Breast epithelium (tissue), 4 donors: ENCODE measurements at regions not wholly inside any gene's neighbourhood (a gene's known extent, or its start where the extent isn't known, plus 50 kb on each side); places are given as distances from the start of the nearest gene placed in this dataset.
A peak's percentile ranks its signal among the peaks of the same experiment; 100 is the strongest.

Source experiments
- DNase-seq, 2 donors: peaks; one replicate each; pipeline ENCODE4 v3.0.0-alpha.2; 2019; ENCODE audit warnings: low spot score in 2 of 2
- H3K27ac ChIP-seq, 2 donors: fragments of 200-600 bp; sonication (generic) in 1 of 2; one replicate each; pipeline ENCODE4 v1.5.1; 2016 to 2019; ENCODE audit warnings: mild to moderate bottlenecking in 1 of 2
- H3K27me3 ChIP-seq, 2 donors: fragments of 200-600 bp; sonication (generic) in 1 of 2; one replicate each; pipeline versions ENCODE4 v1.5.1 to v1.6.0; 2017 to 2019; ENCODE audit warnings: control low read depth in 1 of 2, mild to moderate bottlenecking in 1 of 2
- H3K36me3 ChIP-seq: fragments of 200-600 bp; one replicate; pipeline ENCODE4 v1.5.1; 2019
- H3K4me1 ChIP-seq, 2 donors: fragments of 200-600 bp; sonication (generic); one replicate each; pipeline ENCODE4 v1.5.1; 2016 to 2019; ENCODE audit warnings: control low read depth in 1 of 2
- H3K4me3 ChIP-seq, 3 donors: fragments of 200-600 bp; sonication (generic); 1 replicate in 2 of 3; 2 replicates in 1 of 3; pipeline ENCODE4 v1.5.1; 2016 to 2019; ENCODE audit warnings: mild to moderate bottlenecking in 3 of 3, moderate library complexity in 2 of 3
- H3K9me3 ChIP-seq, 2 donors: fragments of 200-600 bp; sonication (generic) in 1 of 2; one replicate each; pipeline ENCODE4 v1.5.1; 2016 to 2019; ENCODE audit warnings: control low read depth in 1 of 2
- POLR2A ChIP-seq: fragments of 450-650 bp; IDR thresholded peaks from one replicate; pipeline ENCODE4 v1.6.1; 2016; ENCODE audit warnings: antibody characterized with exemption, mild to moderate bottlenecking, moderate library complexity
- POLR2AphosphoS5 ChIP-seq, 3 donors: sonication (generic); formaldehyde crosslinking; IDR thresholded peaks; one replicate each; pipeline ENCODE4 v1.6.1; 2017; ENCODE audit warnings: antibody characterized with exemption in 3 of 3
- intact Hi-C: fragments of 100-400 bp; cut with DNase I; formaldehyde crosslinking; loops from one replicate; pipeline ENCODE4 v1.15.1; 2023; ENCODE audit warnings: low total_unique reads
- TF ChIP-seq, protein P1 (sequence below), 3 donors: fragments of 450-650 bp; IDR thresholded peaks; one replicate each; pipeline ENCODE4 v1.5.1; 2016 to 2017; ENCODE audit warnings: antibody characterized with exemption in 3 of 3, mild to moderate bottlenecking in 3 of 3, moderate library complexity in 3 of 3

DNA sequence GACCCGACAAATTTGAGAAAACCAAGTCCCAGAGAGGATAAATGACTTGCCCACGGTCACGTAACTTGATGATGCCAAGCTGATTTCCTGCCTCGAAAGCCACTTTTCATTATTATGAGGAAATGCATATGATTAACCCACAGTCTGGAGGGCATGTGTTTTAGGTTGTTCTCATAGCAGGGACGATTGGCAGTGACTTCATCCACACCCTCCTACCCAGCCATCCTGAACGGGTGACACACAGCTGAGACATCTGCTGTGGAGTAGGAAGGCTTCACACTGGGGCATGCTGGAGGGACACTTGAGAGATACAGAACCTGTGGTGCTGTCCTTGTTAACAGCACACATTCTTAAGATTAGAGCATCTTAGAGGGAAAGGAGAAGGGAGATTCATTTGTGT lies 65.4 kb upstream of the WDFY2 start:
- no peaks in the 10 kb centered on the region for H3K36me3 ChIP-seq
- TF ChIP-seq, protein P1, sequence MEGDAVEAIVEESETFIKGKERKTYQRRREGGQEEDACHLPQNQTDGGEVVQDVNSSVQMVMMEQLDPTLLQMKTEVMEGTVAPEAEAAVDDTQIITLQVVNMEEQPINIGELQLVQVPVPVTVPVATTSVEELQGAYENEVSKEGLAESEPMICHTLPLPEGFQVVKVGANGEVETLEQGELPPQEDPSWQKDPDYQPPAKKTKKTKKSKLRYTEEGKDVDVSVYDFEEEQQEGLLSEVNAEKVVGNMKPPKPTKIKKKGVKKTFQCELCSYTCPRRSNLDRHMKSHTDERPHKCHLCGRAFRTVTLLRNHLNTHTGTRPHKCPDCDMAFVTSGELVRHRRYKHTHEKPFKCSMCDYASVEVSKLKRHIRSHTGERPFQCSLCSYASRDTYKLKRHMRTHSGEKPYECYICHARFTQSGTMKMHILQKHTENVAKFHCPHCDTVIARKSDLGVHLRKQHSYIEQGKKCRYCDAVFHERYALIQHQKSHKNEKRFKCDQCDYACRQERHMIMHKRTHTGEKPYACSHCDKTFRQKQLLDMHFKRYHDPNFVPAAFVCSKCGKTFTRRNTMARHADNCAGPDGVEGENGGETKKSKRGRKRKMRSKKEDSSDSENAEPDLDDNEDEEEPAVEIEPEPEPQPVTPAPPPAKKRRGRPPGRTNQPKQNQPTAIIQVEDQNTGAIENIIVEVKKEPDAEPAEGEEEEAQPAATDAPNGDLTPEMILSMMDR (IDR thresholded peaks at IDR 0.05) = no peak
- TF ChIP-seq POLR2A = no peak
- no peak for TF ChIP-seq POLR2AphosphoS5 (IDR thresholded peaks at IDR 0.05)
- H3K4me3 ChIP-seq = no peak overlapping the region
- DNase-seq = no peak
- no peaks in the 10 kb centered on the region for H3K27me3 ChIP-seq
- no peak overlapping the region for H3K27ac ChIP-seq
- intact Hi-C loops = no loop called here
- no peaks in the 10 kb centered on the region for H3K4me1 ChIP-seq
- peaks cover 0 to 4% of the 10 kb centered on the region in 2 donors for H3K9me3 ChIP-seq

DNA sequence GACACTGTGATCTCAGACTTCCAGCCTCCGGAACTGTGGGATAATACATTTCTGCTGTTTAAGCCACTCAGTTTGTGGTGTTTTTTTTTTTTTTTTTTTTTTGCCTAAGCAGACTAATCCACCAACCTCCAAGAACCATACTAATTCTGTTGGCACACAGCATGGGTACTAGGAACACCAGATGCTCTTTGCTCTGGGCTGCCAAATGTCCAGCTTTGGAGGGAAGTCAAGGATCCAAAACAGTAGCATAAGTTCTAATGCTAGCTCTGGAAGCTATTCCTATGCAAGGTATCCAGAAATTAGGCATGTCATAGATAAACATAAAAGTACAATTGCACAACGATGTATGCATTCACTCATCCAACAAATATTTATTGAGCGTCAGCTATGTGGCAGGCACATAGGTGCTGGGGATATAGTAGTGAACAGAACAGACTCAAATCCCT lies 64.5 kb upstream of the WDFY2 start:
- Histone ChIP-seq H3K27ac (no peak overlapping the region), H3K36me3 (no peaks in the 10 kb centered on the region), H3K9me3 (peaks cover 0 to 4% of the 10 kb centered on the region in 2 donors), H3K27me3 (no peaks in the 10 kb centered on the region), H3K4me3 (no peak overlapping the region), H3K4me1 (no peaks in the 10 kb centered on the region)
- intact Hi-C loops = no loop called here
- TF ChIP-seq POLR2A = no peak
- TF ChIP-seq, protein P1 (IDR thresholded peaks at IDR 0.05) = no peak
- no peak for TF ChIP-seq POLR2AphosphoS5 (IDR thresholded peaks at IDR 0.05)
- DNase-seq = no peak

DNA sequence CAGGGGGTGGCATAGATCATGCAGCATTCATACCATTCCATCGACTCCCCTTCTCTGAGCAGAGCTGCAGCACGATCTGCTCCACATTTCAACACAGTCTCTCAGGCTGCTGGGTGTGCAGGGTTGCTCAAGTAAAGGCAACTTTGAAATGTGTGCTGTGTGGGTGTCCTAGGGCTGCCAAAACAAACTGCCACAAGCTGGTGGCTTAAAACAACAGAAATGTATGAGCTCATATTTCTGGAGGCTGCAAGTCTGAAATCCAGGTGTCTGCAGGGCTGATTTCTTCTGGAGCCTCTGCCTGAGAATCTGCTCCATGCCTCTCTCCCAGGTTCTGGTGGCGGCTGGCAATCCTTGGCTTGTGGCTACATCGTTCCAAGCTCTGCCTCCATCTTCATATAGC lies 63.7 kb upstream of the WDFY2 start:
- intact Hi-C loops = no loop called here
- Histone ChIP-seq H3K4me3 (no peak overlapping the region), H3K9me3 (no peaks in the 10 kb centered on the region), H3K4me1 (no peaks in the 10 kb centered on the region), H3K27me3 (no peaks in the 10 kb centered on the region), H3K27ac (no peak overlapping the region), H3K36me3 (no peaks in the 10 kb centered on the region)
- peak in 1 of 2 donors; percentile 22 for DNase-seq
- TF ChIP-seq, protein P1 (IDR thresholded peaks at IDR 0.05) = no peak
- no peak for TF ChIP-seq POLR2AphosphoS5 (IDR thresholded peaks at IDR 0.05)
- no peak for TF ChIP-seq POLR2A

DNA sequence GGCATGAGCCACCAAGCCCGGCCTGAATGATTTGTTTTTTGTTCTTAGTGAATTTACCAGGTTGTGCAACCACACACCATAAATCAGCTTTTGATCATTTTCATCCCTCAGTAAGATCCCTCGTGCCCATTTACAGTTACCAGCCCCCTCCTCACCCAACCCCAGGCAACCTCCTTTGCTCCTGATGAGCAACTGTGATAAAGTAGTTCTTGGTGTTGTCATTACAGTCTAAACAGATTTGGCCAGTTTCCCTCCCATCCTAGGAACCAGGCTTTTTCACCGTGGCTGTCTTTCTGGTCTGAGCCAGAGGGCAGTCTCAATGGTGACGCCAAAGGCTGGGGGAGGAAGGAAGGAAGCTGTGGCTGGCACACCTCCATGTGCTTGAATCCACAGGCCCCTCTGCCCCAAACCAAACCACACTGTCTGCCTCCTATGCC lies 61.2 kb upstream of the WDFY2 start:
- intact Hi-C loops = no loop called here
- H3K36me3 ChIP-seq = no peaks in the 10 kb centered on the region
- no peaks in the 10 kb centered on the region for H3K4me1 ChIP-seq
- TF ChIP-seq POLR2AphosphoS5 (IDR thresholded peaks at IDR 0.05) = no peak
- TF ChIP-seq, protein P1 (IDR thresholded peaks at IDR 0.05) = no peak
- no peak for TF ChIP-seq POLR2A
- H3K27ac ChIP-seq = peak overlapping the region in 1 of 2 donors; percentile 56
- peak; percentile 28 to 58 for DNase-seq
- H3K9me3 ChIP-seq = no peaks in the 10 kb centered on the region
- no peak overlapping the region for H3K4me3 ChIP-seq
- no peaks in the 10 kb centered on the region for H3K27me3 ChIP-seq

DNA sequence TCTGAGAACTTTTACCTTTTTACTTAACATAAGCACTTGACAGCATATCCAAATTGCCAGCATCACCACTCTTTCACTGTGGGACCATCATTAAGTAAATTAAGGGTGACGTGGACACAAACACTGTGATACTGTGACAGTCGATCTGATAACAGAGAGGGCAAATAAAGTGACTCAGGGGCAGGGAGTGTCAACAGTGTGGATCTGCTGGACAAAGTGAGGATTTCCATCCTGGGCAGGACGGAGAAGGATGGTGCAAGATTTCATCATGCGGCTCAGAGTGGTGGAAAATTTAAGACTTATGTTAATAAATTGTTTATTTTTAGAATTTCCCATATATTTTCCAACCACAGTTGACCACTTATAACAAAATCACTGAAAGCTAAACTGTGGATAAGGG lies 60.0 kb upstream of the WDFY2 start:
- no peak overlapping the region for H3K4me3 ChIP-seq
- H3K4me1 ChIP-seq = no peaks in the 10 kb centered on the region
- no peaks in the 10 kb centered on the region for H3K9me3 ChIP-seq
- TF ChIP-seq POLR2AphosphoS5 (IDR thresholded peaks at IDR 0.05) (no peak), POLR2A (no peak)
- TF ChIP-seq, protein P1 (IDR thresholded peaks at IDR 0.05) = no peak
- no peak for DNase-seq
- H3K27ac ChIP-seq = no peak overlapping the region
- no peaks in the 10 kb centered on the region for H3K27me3 ChIP-seq
- H3K36me3 ChIP-seq = no peaks in the 10 kb centered on the region
- intact Hi-C loops = no loop called here
